ENCODE measurements at regions not wholly inside any gene's neighbourhood (a gene's known extent, or its start where the extent isn't known, plus 50 kb on each side); places are given as distances from the start of the nearest gene placed in this dataset.
"Not testable (repeated sequence)": the region's sequence is repeated elsewhere in the genome, so short reads cannot be mapped to it uniquely, and the experiment has no call there.

GRCh38 chr4:101655857-101656256, 134.7 kb upstream of the BANK1 start:
- H3K4me3 Mint-ChIP-seq: no peak overlapping the region
- DNase-seq: no peak
- no peak overlapping the region for H3K27ac Mint-ChIP-seq
- no peaks in the 10 kb centered on the region for H3K4me1 Mint-ChIP-seq (ENCODE audit: low read depth)
- ATAC-seq (replicated peaks in 1 of 2): no peak
- H3K36me3 Mint-ChIP-seq (ENCODE audit: insufficient read depth in 2 of 2): no peaks in the 10 kb centered on the region
- peaks cover 24% of the 10 kb centered on the region for H3K27me3 Mint-ChIP-seq (ENCODE audit: low read depth)
- H3K9me3 Mint-ChIP-seq: no peaks in the 10 kb centered on the region

- Mint-ChIP-seq H3K36me3 (ENCODE audit: insufficient read depth in 2 of 2) (no peaks in the 10 kb centered on the region), H3K9me3 (no peaks in the 10 kb centered on the region), H3K27ac (no peak overlapping the region), H3K4me3 (no peak overlapping the region), H3K27me3 (ENCODE audit: low read depth) (peaks cover 18% of the 10 kb centered on the region), H3K4me1 (ENCODE audit: low read depth) (no peaks in the 10 kb centered on the region)
- DNase-seq (no peak), ATAC-seq (replicated peaks in 1 of 2) (no peak)
These were observed 135.5 kb upstream of the BANK1 start for GRCh38 chr4:101655005-101655404.

GRCh38 chr4:101651778-101652177, 138.8 kb upstream of the BANK1 start:
- H3K36me3 Mint-ChIP-seq (ENCODE audit: insufficient read depth in 2 of 2): no peaks in the 10 kb centered on the region
- DNase-seq (no peak), ATAC-seq (replicated peaks in 1 of 2) (no peak)
- H3K9me3 Mint-ChIP-seq: no peaks in the 10 kb centered on the region
- H3K27ac Mint-ChIP-seq: no peak overlapping the region
- peaks cover 25% of the 10 kb centered on the region for H3K27me3 Mint-ChIP-seq (ENCODE audit: low read depth)
- no peak overlapping the region for H3K4me3 Mint-ChIP-seq
- no peaks in the 10 kb centered on the region for H3K4me1 Mint-ChIP-seq (ENCODE audit: low read depth)

GRCh38 chr4:101649790-101650515, 140.6 kb upstream of the BANK1 start:
- H3K4me3 Mint-ChIP-seq: no peak overlapping the region
- no peak overlapping the region for H3K27ac Mint-ChIP-seq
- DNase-seq (no peak), ATAC-seq (replicated peaks in 1 of 2) (no peak)
- no peaks in the 10 kb centered on the region for H3K36me3 Mint-ChIP-seq (ENCODE audit: insufficient read depth in 2 of 2)
- H3K4me1 Mint-ChIP-seq (ENCODE audit: low read depth): no peaks in the 10 kb centered on the region
- peaks cover 27% of the 10 kb centered on the region for H3K27me3 Mint-ChIP-seq (ENCODE audit: low read depth)
- H3K9me3 Mint-ChIP-seq: no peaks in the 10 kb centered on the region

- H3K4me1 Mint-ChIP-seq (ENCODE audit: low read depth): no peaks in the 10 kb centered on the region
- no peak overlapping the region for H3K27ac Mint-ChIP-seq
- H3K4me3 Mint-ChIP-seq: no peak overlapping the region
- H3K27me3 Mint-ChIP-seq (ENCODE audit: low read depth): peaks cover 36% of the 10 kb centered on the region
- H3K9me3 Mint-ChIP-seq: no peaks in the 10 kb centered on the region
- no peak for DNase-seq
- no peak for ATAC-seq (replicated peaks in 1 of 2)
- H3K36me3 Mint-ChIP-seq (ENCODE audit: insufficient read depth in 2 of 2): no peaks in the 10 kb centered on the region
These were observed 142.9 kb upstream of the BANK1 start for GRCh38 chr4:101647710-101648034.

- Mint-ChIP-seq H3K27me3 (ENCODE audit: low read depth) (peaks cover 40% of the 10 kb centered on the region), H3K4me1 (ENCODE audit: low read depth) (no peaks in the 10 kb centered on the region), H3K4me3 (no peak overlapping the region), H3K27ac (no peak overlapping the region), H3K36me3 (ENCODE audit: insufficient read depth in 2 of 2) (no peaks in the 10 kb centered on the region), H3K9me3 (no peaks in the 10 kb centered on the region)
- ATAC-seq (replicated peaks in 1 of 2): no peak
- DNase-seq: no peak
These were observed 146.0 kb upstream of the BANK1 start for GRCh38 chr4:101644516-101644915.

- no peaks in the 10 kb centered on the region for H3K4me1 Mint-ChIP-seq (ENCODE audit: low read depth)
- H3K27ac Mint-ChIP-seq: no peak overlapping the region
- peaks cover 36% of the 10 kb centered on the region for H3K27me3 Mint-ChIP-seq (ENCODE audit: low read depth)
- ATAC-seq (replicated peaks in 1 of 2) (no peak), DNase-seq (no peak)
- no peaks in the 10 kb centered on the region for H3K9me3 Mint-ChIP-seq
- no peak overlapping the region for H3K4me3 Mint-ChIP-seq
- no peaks in the 10 kb centered on the region for H3K36me3 Mint-ChIP-seq (ENCODE audit: insufficient read depth in 2 of 2)
These were observed 147.2 kb upstream of the BANK1 start for GRCh38 chr4:101643186-101643837.

GRCh38 chr4:101632766-101633165, 157.8 kb upstream of the BANK1 start:
- DNase-seq; H3K27ac Mint-ChIP-seq; H3K9me3 Mint-ChIP-seq; H3K4me1 Mint-ChIP-seq (ENCODE audit: low read depth); H3K27me3 Mint-ChIP-seq (ENCODE audit: low read depth); H3K4me3 Mint-ChIP-seq; ATAC-seq (replicated peaks in 1 of 2); H3K36me3 Mint-ChIP-seq (ENCODE audit: insufficient read depth in 2 of 2): not testable (repeated sequence)

GRCh38 chr4:101630319-101630986, 160.1 kb upstream of the BANK1 start:
- peaks cover 0 to 2% of the 10 kb centered on the region in 2 donors for H3K9me3 Mint-ChIP-seq
- H3K4me1 Mint-ChIP-seq (ENCODE audit: low read depth): no peaks in the 10 kb centered on the region
- no peak overlapping the region for H3K4me3 Mint-ChIP-seq

GRCh38 chr4:101621120-101621519, 169.4 kb upstream of the BANK1 start:
- no peak overlapping the region for H3K4me3 Mint-ChIP-seq
- no peak overlapping the region for H3K27ac Mint-ChIP-seq
- ATAC-seq (replicated peaks in 1 of 2) (no peak), DNase-seq (no peak)
- H3K27me3 Mint-ChIP-seq (ENCODE audit: low read depth): no peaks in the 10 kb centered on the region
- no peaks in the 10 kb centered on the region for H3K36me3 Mint-ChIP-seq (ENCODE audit: insufficient read depth in 2 of 2)
- peaks cover 0 to 1% of the 10 kb centered on the region in 2 donors for H3K9me3 Mint-ChIP-seq
- peaks cover 8% of the 10 kb centered on the region for H3K4me1 Mint-ChIP-seq (ENCODE audit: low read depth)

More at GRCh38 chr4:101630319-101630986, 160.1 kb upstream of the BANK1 start:
- Mint-ChIP-seq H3K27me3 (ENCODE audit: low read depth) (peaks cover 11% of the 10 kb centered on the region), H3K27ac (no peak overlapping the region), H3K36me3 (ENCODE audit: insufficient read depth in 2 of 2) (no peaks in the 10 kb centered on the region)
- DNase-seq (no peak), ATAC-seq (replicated peaks in 1 of 2) (no peak)

- no peaks in the 10 kb centered on the region for H3K27me3 Mint-ChIP-seq (ENCODE audit: low read depth)
- H3K36me3 Mint-ChIP-seq (ENCODE audit: insufficient read depth in 2 of 2): no peaks in the 10 kb centered on the region
- peaks cover 0 to 1% of the 10 kb centered on the region in 2 donors for H3K9me3 Mint-ChIP-seq
- no peak for ATAC-seq (replicated peaks in 1 of 2)
- no peak overlapping the region for H3K27ac Mint-ChIP-seq
- H3K4me3 Mint-ChIP-seq: no peak overlapping the region
- H3K4me1 Mint-ChIP-seq (ENCODE audit: low read depth): no peaks in the 10 kb centered on the region
- no peak for DNase-seq
These were observed 174.9 kb upstream of the BANK1 start for GRCh38 chr4:101615652-101616051.

- H3K27me3 Mint-ChIP-seq (ENCODE audit: low read depth); ATAC-seq (replicated peaks in 1 of 2); H3K9me3 Mint-ChIP-seq; H3K27ac Mint-ChIP-seq; H3K4me1 Mint-ChIP-seq (ENCODE audit: low read depth); DNase-seq; H3K4me3 Mint-ChIP-seq; H3K36me3 Mint-ChIP-seq (ENCODE audit: insufficient read depth in 2 of 2): not testable (repeated sequence)
These were observed 183.5 kb upstream of the BANK1 start for GRCh38 chr4:101606989-101607388.

- DNase-seq (no peak), ATAC-seq (replicated peaks in 1 of 2) (no peak)
- Mint-ChIP-seq H3K9me3 (peaks cover 0 to 5% of the 10 kb centered on the region in 2 donors), H3K4me3 (no peak overlapping the region), H3K36me3 (ENCODE audit: insufficient read depth in 2 of 2) (peaks cover 0 to 2% of the 10 kb centered on the region in 2 donors), H3K27me3 (ENCODE audit: low read depth) (peaks cover 8% of the 10 kb centered on the region), H3K27ac (no peak overlapping the region), H3K4me1 (ENCODE audit: low read depth) (no peaks in the 10 kb centered on the region)
These were observed 185.6 kb upstream of the BANK1 start for GRCh38 chr4:101604976-101605375.

Measured in activated T-cell treated with anti-CD3 and anti-CD28 coated beads, Interleukin-2, amount 50 U/mL, for 72 hours (primary cell).